ENCODE measurements at regions not wholly inside any gene's neighbourhood (a gene's known extent, or its start where the extent isn't known, plus 50 kb on each side); places are given as distances from the start of the nearest gene placed in this dataset.

- Histone ChIP-seq H3K4me1 (no peaks in the 10 kb centered on the region), H3K9me3 (no peaks in the 10 kb centered on the region), H3K36me3 (no peaks in the 10 kb centered on the region), H3K4me3 (no peak overlapping the region), H3K27ac (no peak overlapping the region), H3K27me3 (no peaks in the 10 kb centered on the region)
- TF ChIP-seq EP300 (IDR thresholded peaks at IDR 0.05) (no peak), POLR2AphosphoS5 (IDR thresholded peaks at IDR 0.05) (no peak), POLR2A (IDR thresholded peaks at IDR 0.05) (no peak), CTCF (IDR thresholded peaks at IDR 0.05) (no peak)
- no peak for ATAC-seq
Observed at GRCh38 chr4:159516556-159517140, 413.8 kb downstream of the RAPGEF2 start.

DNA sequence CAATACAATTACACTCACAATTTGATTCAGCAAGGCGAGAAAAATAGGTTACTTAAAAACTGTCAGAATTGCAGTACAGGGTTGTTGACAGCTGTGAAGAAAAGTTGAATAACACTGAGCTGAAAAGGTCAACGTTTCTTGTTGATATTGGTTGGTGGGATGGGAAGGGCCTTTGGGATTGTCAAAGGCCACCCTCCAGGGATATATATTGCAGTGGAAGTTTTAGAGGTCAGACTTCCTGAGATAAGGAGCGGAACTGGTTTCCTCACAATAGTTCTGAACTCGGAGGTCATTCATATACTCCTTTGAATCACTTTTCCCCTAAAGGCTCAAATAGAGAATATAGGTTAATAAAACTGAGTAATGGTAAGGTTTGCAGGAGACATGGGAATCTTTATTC lies 417.2 kb downstream of the RAPGEF2 start:
- Histone ChIP-seq H3K4me1 (no peaks in the 10 kb centered on the region), H3K9me3 (no peaks in the 10 kb centered on the region), H3K36me3 (no peaks in the 10 kb centered on the region), H3K4me3 (no peak overlapping the region), H3K27me3 (no peaks in the 10 kb centered on the region), H3K27ac (no peak overlapping the region)
- TF ChIP-seq POLR2AphosphoS5 (IDR thresholded peaks at IDR 0.05) (no peak), EP300 (IDR thresholded peaks at IDR 0.05) (no peak), CTCF (IDR thresholded peaks at IDR 0.05) (no peak), POLR2A (IDR thresholded peaks at IDR 0.05) (no peak)
- ATAC-seq: no peak
- 54 to 64% methylated on average over 4 of the region's 4 CpGs for WGBS, 2 donors (ENCODE audit: low coverage in 1 of 2)

DNA sequence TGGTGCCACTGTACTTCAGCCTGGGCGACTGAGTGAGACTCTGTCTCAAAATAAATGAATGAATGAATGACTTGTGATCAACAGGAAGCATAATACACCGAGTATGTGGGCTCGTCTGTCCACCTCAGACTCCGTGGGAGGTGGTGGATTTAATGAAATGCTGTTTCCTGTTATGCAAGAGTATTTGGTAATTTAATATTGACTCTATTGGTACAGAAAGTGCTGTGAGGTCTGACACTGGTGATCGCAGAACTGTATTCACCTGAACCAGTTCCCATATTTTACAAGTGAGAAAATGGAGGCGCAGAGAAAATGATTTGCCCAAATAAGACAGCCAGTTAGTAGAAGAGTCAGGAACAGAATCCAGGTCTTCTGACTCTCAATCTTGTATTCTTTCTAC lies 423.3 kb downstream of the RAPGEF2 start:
- Histone ChIP-seq H3K4me3 (no peak overlapping the region), H3K27ac (no peak overlapping the region), H3K27me3 (no peaks in the 10 kb centered on the region), H3K36me3 (no peaks in the 10 kb centered on the region), H3K9me3 (no peaks in the 10 kb centered on the region), H3K4me1 (no peaks in the 10 kb centered on the region)
- ATAC-seq: no peak
- no peak for TF ChIP-seq EP300 (IDR thresholded peaks at IDR 0.05)
- no peak for TF ChIP-seq CTCF (IDR thresholded peaks at IDR 0.05)
- no peak for TF ChIP-seq POLR2AphosphoS5 (IDR thresholded peaks at IDR 0.05)
- no peak for TF ChIP-seq POLR2A (IDR thresholded peaks at IDR 0.05)
- WGBS, 2 donors (ENCODE audit: low coverage in 1 of 2): 82 to 85% methylated on average over 6 of the region's 6 CpGs

- no peak for ATAC-seq
- no peaks in the 10 kb centered on the region for H3K27me3 ChIP-seq
- H3K27ac ChIP-seq: no peak overlapping the region
- no peaks in the 10 kb centered on the region for H3K4me1 ChIP-seq
- TF ChIP-seq POLR2AphosphoS5 (IDR thresholded peaks at IDR 0.05): no peak
- TF ChIP-seq EP300 (IDR thresholded peaks at IDR 0.05): no peak
- no peak for TF ChIP-seq CTCF (IDR thresholded peaks at IDR 0.05)
- no peak for TF ChIP-seq POLR2A (IDR thresholded peaks at IDR 0.05)
- no peaks in the 10 kb centered on the region for H3K36me3 ChIP-seq
- WGBS, 2 donors (ENCODE audit: low coverage in 1 of 2): 86 to 90% methylated on average over 1 of the region's 1 CpG
- no peak overlapping the region for H3K4me3 ChIP-seq
- H3K9me3 ChIP-seq: peaks cover 0 to 28% (median 0%) of the 10 kb centered on the region in 3 donors
Observed at GRCh38 chr4:159534655-159535054, 431.8 kb downstream of the RAPGEF2 start.

DNA sequence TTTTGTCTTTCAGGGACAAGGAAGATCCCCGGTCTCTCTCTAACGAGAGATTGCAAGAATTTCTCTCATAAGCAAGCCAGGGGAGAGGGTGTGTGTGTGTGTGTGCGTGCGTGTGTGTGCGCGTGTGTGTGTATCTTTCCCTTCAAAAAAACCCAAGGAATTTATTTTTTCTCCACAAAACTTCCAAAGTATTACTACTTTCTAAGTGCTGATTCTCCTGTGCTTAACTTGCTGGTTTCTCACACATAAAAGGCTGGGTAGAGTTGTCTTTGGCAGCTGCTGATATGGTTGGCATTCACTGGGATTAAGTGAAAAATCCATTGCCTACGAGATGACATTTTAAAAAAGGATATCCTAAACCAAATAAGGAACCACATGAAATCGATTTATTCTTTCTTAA lies 435.7 kb downstream of the RAPGEF2 start:
- H3K27me3 ChIP-seq: no peaks in the 10 kb centered on the region
- H3K27ac ChIP-seq: no peak overlapping the region
- no peaks in the 10 kb centered on the region for H3K36me3 ChIP-seq
- H3K4me1 ChIP-seq: no peaks in the 10 kb centered on the region
- no peak for TF ChIP-seq POLR2A (IDR thresholded peaks at IDR 0.05)
- TF ChIP-seq CTCF (IDR thresholded peaks at IDR 0.05): no peak
- TF ChIP-seq POLR2AphosphoS5 (IDR thresholded peaks at IDR 0.05): no peak
- TF ChIP-seq EP300 (IDR thresholded peaks at IDR 0.05): no peak
- H3K9me3 ChIP-seq: peaks cover 0 to 27% (median 0%) of the 10 kb centered on the region in 3 donors
- no peak overlapping the region for H3K4me3 ChIP-seq
- 57 to 78% methylated on average over 8 of the region's 8 CpGs for WGBS, 2 donors (ENCODE audit: low coverage in 1 of 2)
- ATAC-seq: no peak

All from gastroesophageal sphincter (tissue), 4 donors.